ENCODE measurements at regions not wholly inside any gene's neighbourhood (a gene's known extent, or its start where the extent isn't known, plus 50 kb on each side); places are given as distances from the start of the nearest gene placed in this dataset.

DNA sequence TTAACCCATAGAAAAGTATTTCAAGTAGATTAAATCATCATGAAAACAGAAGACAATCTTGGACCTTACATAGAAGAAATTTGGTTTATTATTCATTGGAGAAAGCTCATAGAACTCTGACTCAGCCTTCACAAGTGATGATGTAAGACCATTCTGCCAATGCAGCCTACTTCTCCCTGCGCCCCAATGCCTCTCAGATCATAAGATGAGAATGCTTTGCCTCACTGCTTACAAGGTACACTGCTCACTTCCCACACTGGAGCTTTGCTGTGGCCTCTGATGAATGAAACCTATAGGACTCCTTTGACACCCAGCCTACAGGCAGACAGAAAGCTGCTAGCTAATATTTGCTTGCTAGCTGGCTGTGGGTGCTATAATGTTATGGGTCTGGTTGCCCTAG lies 569.4 kb upstream of the STEAP1 start:
- H3K4me3 Mint-ChIP-seq: no peak overlapping the region
- H3K27me3 Mint-ChIP-seq (ENCODE audit: insufficient read depth): no peaks in the 10 kb centered on the region
- H3K4me3 ChIP-seq (ENCODE audit: low read length): no peak overlapping the region
- no peaks in the 10 kb centered on the region for H3K36me3 ChIP-seq (ENCODE audit: control insufficient read depth, insufficient read depth, low read length)
- no peak overlapping the region for H3K27ac Mint-ChIP-seq
- WGBS, 2 experiments (ENCODE audit: insufficient coverage in 1 of 2, insufficient read length in 1 of 2): 64 to 100% methylated on average over 1 of the region's 1 CpG
- no peak for DNase-seq
- H3K4me1 Mint-ChIP-seq: no peaks in the 10 kb centered on the region
- H3K36me3 Mint-ChIP-seq (ENCODE audit: low read depth): no peaks in the 10 kb centered on the region
- peaks cover 30% of the 10 kb centered on the region for H3K9me3 Mint-ChIP-seq
- H3K9me3 ChIP-seq (ENCODE audit: control insufficient read depth, low read length): peaks cover 63% of the 10 kb centered on the region
- no peak overlapping the region for H3K9ac ChIP-seq (ENCODE audit: extremely low read depth, low read length, poor library complexity, severe bottlenecking)
- no peaks in the 10 kb centered on the region for H3K4me1 ChIP-seq (ENCODE audit: control insufficient read depth, insufficient read depth, low read length)
- no peaks in the 10 kb centered on the region for H3K27me3 ChIP-seq (ENCODE audit: control insufficient read depth, insufficient read depth, low read length, poor library complexity, severe bottlenecking)
- TF ChIP-seq, protein P1, sequence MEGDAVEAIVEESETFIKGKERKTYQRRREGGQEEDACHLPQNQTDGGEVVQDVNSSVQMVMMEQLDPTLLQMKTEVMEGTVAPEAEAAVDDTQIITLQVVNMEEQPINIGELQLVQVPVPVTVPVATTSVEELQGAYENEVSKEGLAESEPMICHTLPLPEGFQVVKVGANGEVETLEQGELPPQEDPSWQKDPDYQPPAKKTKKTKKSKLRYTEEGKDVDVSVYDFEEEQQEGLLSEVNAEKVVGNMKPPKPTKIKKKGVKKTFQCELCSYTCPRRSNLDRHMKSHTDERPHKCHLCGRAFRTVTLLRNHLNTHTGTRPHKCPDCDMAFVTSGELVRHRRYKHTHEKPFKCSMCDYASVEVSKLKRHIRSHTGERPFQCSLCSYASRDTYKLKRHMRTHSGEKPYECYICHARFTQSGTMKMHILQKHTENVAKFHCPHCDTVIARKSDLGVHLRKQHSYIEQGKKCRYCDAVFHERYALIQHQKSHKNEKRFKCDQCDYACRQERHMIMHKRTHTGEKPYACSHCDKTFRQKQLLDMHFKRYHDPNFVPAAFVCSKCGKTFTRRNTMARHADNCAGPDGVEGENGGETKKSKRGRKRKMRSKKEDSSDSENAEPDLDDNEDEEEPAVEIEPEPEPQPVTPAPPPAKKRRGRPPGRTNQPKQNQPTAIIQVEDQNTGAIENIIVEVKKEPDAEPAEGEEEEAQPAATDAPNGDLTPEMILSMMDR (conservative IDR thresholded peaks at IDR 0.05): no peak
- H3K27ac ChIP-seq (ENCODE audit: low read depth, low read length): no peak overlapping the region

DNA sequence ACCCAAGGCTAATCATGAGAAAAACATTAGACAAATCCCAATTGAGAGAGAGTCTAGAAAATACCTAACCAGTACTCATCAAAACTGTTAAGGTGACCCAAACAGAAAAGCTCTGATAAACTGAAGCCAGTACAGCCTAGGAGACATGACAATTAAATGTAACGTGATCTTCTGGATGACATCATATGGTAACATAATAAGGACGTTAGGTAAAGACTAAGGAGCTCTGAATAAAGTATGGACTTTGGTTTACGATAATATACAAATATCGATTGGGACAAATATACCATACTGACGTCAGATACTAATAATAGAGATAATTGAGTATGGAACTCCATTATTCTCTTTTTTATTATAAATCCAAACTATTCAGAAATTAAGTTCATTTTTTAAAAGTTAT lies 561.1 kb upstream of the STEAP1 start:
- H3K9me3 Mint-ChIP-seq: peaks cover 2% of the 10 kb centered on the region
- H3K4me3 ChIP-seq (ENCODE audit: low read length): no peak overlapping the region

DNA sequence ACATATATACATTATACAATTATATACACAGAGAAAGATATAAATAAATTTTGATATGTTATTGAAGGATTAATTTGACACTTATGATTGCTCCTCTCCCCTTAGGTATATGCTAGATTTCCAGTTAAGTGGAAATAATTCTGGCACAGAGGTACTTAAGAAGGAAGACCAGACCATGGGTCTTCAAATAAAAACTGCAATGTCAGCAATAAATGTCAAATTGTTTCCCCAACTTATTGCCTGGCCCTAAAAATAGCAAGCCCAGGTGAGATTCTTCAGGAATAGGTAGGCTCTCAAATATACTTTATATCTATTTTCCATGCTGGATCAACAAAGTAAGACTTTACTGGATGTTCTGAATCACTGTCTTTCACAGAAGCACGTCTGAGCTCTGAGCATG lies 551.3 kb upstream of the STEAP1 start:
- Mint-ChIP-seq H3K4me3 (no peak overlapping the region), H3K9me3 (peaks cover 23% of the 10 kb centered on the region), H3K27me3 (ENCODE audit: insufficient read depth) (no peaks in the 10 kb centered on the region), H3K36me3 (ENCODE audit: low read depth) (no peaks in the 10 kb centered on the region), H3K4me1 (no peaks in the 10 kb centered on the region), H3K27ac (no peak overlapping the region)
- H3K27me3 ChIP-seq (ENCODE audit: control insufficient read depth, insufficient read depth, low read length, poor library complexity, severe bottlenecking): no peaks in the 10 kb centered on the region
- H3K27ac ChIP-seq (ENCODE audit: low read depth, low read length): no peak overlapping the region
- 60% methylated on average over 1 of the region's 1 CpG; no CpG with 5 or more reads in 1 of the 2 experiments for WGBS, 2 experiments (ENCODE audit: insufficient coverage in 1 of 2, insufficient read length in 1 of 2)
- TF ChIP-seq, protein P1 (conservative IDR thresholded peaks at IDR 0.05): no peak
- H3K36me3 ChIP-seq (ENCODE audit: control insufficient read depth, insufficient read depth, low read length): no peaks in the 10 kb centered on the region
- no peak overlapping the region for H3K9ac ChIP-seq (ENCODE audit: extremely low read depth, low read length, poor library complexity, severe bottlenecking)
- no peak for DNase-seq
- H3K9me3 ChIP-seq (ENCODE audit: control insufficient read depth, low read length): peaks cover 25% of the 10 kb centered on the region
- H3K4me3 ChIP-seq (ENCODE audit: low read length): no peak overlapping the region
- H3K4me1 ChIP-seq (ENCODE audit: control insufficient read depth, insufficient read depth, low read length): no peaks in the 10 kb centered on the region

More for the DNA sequence above, 561.1 kb upstream of the STEAP1 start:
- Histone ChIP-seq H3K9me3 (ENCODE audit: control insufficient read depth, low read length) (peaks cover 29% of the 10 kb centered on the region), H3K27me3 (ENCODE audit: control insufficient read depth, insufficient read depth, low read length, poor library complexity, severe bottlenecking) (no peaks in the 10 kb centered on the region), H3K36me3 (ENCODE audit: control insufficient read depth, insufficient read depth, low read length) (no peaks in the 10 kb centered on the region), H3K27ac (ENCODE audit: low read depth, low read length) (no peak overlapping the region), H3K9ac (ENCODE audit: extremely low read depth, low read length, poor library complexity, severe bottlenecking) (no peak overlapping the region), H3K4me1 (ENCODE audit: control insufficient read depth, insufficient read depth, low read length) (no peaks in the 10 kb centered on the region)
- WGBS, 2 experiments (ENCODE audit: insufficient coverage in 1 of 2, insufficient read length in 1 of 2): 88% methylated on average over 4 of the region's 5 CpGs; no CpG with 5 or more reads in 1 of the 2 experiments
- Mint-ChIP-seq H3K36me3 (ENCODE audit: low read depth) (no peaks in the 10 kb centered on the region), H3K27me3 (ENCODE audit: insufficient read depth) (no peaks in the 10 kb centered on the region), H3K4me1 (no peaks in the 10 kb centered on the region), H3K27ac (no peak overlapping the region), H3K4me3 (no peak overlapping the region)
- DNase-seq: no peak
- TF ChIP-seq, protein P1 (conservative IDR thresholded peaks at IDR 0.05): no peak
